Stimulated activated CD4-positive, alpha-beta T cell treated with anti-CD3 and anti-CD28 coated beads, Interleukin-12 subunit alpha, Interleukin-12 subunit beta, amount 100 ng/mL, for 48 hours (primary cell): ENCODE measurements at regions not wholly inside any gene's neighbourhood (a gene's known extent, or its start where the extent isn't known, plus 50 kb on each side); places are given as distances from the start of the nearest gene placed in this dataset.

Experiments
- DNase-seq, 3 donors: peaks; one replicate each; pipeline ENCODE4 v3.0.0-alpha.2; 2020; ENCODE audit warnings: low read depth in 2 of 3, low spot score in 1 of 3

DNA sequence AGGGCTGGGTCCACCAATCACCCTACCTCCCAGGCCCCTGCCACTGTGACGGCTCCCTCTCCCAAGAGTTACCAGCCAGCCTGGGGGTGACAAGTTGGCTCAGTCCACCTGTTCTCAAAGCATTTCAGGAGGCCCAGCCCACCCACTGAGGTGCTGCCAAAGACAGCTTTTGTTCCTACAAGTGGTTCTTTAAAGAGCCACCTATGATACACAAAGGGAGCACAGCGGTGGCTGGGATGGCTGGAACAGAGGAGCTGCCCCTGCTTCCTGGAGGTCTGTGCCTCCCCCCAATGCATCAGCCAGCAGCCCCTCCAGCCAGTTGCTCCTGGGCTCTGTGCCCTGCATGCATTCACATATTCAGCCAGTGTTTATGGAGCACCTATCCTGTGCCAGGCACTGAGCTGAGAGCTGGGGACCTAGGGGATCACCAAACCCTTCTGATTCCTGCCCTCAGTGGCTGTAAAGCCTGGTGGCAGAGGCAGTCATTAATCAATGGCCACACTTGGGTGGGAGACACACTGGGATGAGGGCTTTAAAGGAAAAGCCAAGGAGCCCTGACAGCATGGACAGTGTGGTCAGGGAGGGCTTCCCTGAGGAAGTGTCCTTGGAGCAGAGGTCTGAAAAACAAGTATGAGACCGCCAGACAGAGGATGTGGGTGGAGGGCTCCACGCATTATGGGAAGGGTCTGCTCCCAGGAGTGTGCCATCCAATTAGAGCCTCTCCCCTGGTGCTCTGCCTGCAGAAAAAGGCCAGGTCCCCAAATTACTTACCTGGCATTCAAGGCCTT, 107.1 kb upstream of the LINGO1 start:
- DNase-seq, result no peak

DNA sequence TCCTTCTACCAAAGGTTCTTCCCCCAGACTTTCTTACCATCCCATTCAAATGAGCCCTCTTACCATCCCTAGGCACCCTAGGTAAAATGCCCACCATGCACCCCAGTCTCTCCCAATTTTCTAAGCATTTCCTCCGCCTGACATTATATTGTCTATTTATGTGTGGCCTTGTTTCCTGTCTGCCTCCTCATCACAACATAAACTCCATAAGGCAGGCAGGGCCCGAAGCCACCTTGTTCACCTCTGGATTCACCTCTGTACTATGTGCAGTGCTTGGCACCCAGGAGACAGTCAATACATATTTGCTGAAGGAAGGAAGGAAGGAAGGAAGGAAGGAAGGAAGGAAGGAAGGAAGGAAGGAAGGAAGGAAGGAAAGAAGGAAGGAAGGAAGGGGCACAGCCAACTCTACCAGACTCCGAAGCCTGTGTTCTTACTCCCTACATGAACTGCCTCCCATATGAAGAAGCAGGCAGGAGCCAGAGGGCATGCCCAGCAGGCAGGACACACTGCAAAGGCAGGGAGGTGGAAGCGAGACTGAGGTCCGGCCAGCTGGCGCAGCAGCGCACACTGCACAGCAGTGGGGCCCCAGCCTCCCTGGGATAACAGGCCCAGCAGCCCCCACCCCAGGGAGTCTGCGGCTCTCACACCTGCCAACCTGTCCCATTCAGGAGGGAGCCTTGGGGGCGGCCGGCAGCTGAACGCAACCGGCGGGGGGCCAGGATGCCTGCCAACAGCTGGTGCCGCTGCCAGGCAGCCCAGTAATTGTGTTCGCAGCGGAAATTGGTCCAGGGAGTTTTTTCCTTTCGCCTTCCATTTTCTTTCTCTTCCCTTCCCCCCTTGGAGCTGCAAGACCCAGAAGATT, 106.0 kb upstream of the LINGO1 start:
- DNase-seq, result no peak

DNA sequence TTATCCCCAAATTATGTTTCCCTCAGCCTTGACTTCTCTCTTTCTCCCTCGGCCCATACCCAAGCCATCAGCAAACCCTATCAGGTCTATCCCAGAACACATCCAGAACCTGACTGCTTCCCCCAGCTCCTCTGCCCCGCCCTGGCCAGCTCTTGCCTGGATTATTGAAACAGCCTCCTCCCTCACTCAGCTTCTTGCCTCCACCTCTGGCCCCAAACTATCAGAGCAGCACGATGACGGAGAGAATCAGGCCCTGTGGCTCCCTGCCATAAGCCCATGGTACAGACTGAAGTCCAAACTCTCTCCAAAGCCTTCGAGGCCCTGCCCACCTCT, 105.3 kb upstream of the LINGO1 start:
- no peak for DNase-seq

DNA sequence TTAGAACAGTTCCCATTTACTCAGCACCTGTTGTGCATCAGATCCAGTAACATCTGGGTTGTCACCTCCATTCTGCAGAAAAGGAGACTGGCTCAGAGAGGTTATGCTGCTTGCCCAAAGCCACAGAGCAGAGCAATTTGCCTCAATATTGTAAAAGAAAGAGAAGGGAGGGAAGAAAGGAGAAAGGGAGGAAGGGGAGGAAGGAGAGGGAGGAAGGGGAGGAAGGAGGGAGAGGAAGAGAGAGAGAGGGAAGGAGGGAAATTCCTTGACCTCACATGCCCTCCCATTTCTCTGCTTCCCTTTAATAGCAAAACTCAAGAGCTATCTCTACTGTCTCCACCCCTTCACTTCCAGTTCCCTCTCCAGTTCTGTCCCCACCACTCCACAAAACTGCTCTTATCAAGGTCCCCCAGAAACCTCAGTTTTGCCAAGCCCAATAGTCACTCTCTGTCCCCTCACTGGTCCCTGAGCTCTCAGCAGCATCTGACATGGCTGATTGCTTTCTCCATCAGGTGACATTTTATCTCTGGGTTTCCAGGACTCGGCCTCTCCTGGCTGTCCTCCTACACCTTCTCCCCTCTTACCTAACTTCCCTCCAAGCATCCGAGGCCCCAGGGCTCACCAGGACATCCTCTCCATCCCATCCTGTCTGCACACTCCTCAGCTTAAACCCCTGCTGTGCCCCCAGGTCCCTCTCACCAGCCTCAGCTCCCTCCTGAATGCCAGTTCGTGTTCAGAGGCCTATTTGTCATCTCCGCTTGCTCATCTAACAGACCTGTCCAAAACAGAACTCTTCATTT, 104.7 kb upstream of the LINGO1 start:
- no peak for DNase-seq

DNA sequence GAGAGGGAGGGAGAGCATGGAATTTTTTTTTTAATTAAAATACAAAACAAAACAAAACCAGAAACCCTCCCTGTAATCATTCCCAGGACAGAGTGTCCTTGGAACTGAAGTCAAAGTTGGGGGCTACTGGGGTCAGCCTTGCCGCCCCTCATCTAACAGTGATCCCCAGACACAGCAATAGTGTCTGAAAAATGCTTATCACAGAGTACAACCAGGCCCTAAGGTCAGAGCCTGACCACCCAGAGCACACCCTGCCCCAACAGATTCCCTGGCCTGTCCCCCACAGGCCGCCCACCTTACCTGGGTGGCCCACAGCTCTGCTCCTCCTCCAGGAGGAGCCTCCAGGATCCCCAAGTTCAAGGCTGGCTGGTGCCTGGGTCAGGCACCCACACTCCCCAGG, 101.6 kb upstream of the LINGO1 start:
- no peak for DNase-seq

DNA sequence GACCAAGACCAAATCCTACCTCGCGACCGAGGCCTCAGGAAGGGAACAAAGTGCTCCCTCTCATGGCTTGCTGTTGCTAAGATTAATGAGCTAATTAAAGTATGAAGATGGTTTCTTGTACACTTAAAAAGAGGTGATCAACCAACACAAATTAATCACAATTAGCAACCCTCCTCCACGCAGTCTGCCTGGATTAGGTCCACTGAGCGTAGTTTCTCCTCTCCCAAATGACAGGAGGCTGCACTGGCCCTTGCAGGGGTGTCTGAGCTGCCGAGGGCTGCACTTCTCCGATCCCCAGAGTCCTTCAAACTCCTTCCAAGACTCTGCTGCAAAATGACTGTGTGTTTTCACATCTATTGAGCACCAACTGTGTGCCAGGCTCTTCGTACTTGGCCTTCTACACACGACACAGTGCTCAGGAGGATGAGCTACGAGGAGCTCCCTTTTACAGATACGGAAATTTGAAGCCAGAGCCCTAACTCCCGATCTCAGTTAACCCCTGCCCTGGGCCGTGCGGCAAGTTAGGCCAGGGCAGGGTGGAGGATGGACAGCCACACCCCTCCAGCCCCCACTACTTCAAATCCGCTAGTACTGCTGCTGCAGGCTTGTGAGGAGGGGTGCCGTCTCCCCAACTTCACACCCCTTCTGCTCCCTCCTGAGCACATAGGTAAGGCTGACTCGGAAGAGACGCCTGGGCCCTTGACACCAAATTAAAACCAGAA, 101.0 kb upstream of the LINGO1 start:
- DNase-seq, result no peak

DNA sequence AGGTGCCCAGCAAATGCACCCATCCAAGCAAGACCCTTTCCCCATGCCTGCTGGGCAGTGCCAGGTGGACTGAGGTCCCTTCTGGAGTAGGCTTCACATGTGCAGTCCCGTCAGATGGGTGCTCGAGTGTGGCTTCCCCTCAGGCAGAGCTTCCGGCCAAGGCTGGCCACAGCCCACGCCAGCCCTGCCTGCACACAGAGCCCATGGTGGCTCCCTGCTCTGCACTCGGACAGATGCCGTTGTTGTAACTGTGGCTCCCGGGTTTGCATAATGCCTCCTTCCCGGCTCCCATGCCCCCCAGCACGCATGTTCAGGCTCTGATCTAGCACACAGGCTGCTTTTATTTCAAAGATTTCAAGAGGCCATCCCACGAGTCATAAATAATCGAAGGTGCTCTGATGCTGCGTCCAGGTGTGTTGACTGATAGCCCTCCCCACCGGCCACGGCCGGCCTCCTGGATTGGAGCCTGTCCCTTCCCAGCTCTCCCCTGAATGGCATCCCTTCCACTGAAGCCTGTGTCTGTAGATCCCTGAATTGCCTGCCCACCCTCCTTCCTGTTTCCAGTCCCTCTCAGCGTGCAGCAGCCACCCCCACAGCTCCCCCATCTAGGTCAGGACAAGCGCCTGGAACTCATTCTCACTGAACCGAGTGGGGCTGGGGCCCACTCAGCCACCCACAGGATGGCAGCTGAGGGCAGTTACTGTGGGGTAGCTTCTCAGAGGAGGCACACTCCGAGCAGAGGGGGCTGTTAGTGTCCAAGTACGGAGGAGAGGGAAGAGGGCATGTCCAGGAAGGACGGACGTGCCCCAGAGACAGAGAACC, 100.0 kb upstream of the LINGO1 start:
- no peak for DNase-seq

DNA sequence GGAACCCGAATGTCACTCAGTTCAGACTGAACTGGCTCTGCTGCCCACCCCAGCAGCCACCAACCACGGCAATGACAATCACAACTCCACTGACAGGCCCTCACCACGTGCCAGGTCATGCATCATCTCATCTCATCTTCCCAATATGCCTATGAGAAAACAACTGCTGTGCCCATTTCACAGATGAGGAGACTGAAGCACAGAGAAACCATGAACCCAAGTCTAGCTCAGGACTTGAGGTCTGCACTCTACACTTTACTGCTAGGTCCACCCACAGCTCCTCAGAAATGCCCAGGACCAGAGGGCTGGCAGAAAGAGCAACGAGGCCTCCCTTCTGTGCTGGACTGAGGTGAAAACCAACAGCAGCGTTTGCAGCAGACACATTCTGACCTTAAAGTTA, 99.2 kb upstream of the LINGO1 start:
- DNase-seq, result no peak

DNA sequence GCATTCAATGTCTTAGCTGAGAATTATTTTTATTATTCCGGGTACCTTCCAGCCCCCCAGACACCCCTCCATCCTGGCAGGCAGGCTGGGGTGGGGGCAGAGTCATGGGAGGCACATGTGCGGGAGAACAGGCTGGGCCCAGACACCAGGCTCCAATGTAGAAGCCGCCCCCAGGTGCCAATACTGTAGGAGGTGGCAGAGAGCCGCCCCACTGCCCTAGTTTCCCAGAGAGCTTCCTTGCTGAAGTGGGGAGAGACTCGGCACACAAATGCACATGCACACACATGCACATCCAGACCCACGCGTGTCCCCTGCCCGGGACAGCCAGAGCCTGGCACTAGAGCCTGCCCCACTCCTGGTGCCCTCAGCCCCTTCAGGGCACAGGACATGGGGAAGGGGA, 98.4 kb upstream of the LINGO1 start:
- no peak for DNase-seq

DNA sequence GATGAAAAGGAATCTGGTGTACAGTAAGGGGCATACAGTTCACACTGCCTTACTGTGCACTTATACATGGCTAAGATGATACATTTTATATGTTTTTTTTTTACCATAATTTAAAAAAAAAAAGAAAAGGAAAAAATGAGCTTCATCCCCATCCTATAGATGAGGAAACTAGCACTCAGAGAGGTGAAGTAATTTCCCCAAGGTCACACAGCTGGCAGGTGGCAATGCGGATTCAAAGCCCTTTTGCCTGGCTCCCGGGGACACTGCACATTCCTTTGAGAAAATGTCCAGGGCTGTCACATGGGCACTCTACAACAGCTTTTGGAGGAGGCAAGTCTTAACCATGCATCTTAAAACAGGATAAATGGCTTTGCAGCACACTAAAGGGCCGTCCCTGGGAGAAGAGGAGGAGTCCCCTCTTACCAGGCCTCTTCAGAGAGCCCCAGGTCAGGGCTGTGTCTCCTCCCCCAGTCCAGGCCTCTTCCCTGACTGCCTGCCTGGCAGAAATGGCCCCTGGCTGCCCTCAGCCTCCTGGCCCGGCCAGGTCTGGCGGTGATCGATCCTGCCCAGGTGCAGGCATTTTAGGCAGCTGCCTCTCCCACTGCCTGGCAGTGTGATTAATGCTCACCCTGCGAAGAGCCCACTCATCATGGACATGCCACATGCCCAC, 95.1 kb upstream of the LINGO1 start:
- no peak for DNase-seq

DNA sequence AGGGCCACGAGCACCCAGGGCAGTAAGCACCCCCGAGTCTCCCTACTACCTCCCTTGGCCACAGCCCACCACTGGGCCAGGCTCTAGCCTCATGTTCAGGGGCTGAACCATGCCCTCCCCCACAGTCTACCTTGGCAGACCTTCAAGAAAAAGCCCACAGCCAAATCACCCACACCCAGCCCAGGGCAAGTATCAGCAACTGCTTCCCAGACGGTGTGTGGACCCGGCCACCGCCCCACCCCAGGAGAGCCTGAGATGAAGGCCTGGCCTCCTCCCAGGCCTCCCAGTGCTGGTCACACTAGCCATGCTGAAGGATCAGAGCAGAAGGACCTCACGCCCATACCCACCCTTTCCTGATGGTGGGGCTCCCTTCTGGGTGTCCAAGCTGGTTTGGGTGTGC, 92.0 kb upstream of the LINGO1 start:
- DNase-seq, result no peak

DNA sequence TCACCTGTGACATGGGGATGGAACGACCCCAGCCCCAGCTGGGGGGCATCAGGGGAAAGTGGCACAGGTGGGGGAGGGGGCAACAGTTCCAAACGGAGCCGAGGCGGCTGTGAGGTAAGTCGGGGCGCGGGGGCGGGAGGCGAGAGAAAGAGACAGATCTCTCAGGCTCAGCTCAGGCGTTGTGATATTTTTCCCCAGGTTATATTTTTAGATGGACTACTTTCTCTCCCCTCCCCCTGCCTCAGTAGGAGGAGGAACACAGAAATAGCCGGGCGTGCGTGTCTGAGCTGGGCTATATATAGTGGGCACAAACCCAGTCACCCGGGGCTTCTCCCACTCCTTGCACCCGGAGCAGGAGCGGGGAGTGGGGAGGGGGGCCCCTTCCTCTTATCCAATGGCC, 91.0 kb upstream of the LINGO1 start:
- no peak for DNase-seq

DNA sequence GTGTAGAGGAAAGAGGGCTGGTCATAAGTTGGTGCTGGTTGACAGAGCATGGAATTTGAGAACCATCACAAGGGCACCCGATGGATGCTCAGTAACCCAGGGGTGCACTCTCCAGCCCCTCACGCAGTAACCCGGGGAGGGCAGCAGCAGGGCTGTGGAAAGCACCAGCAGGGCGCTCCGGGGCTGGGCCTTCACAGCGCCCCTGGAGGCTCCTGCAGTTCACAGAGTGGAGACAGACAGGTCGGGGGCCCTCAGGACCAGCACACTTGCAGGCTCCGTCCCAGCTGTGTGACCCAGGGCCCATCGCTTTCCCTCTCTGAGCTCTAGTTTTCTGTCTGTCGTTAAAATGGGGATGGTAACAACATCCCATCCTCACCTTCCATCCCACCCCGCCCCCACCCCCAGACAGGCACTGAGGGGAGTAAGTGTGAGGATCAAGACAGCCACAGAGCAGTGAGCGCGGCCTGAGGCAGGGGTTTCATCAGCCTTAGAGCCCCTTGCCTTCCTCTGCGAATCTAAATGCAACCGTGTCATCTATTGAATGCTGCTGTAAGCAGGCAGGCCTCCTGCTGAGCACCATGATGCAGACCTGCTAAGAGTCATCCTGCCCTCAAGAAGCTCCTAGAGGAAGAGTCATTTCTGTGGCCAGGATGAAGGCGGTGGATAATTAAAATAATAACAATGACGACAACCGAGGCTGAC, 90.2 kb upstream of the LINGO1 start:
- DNase-seq, result no peak

DNA sequence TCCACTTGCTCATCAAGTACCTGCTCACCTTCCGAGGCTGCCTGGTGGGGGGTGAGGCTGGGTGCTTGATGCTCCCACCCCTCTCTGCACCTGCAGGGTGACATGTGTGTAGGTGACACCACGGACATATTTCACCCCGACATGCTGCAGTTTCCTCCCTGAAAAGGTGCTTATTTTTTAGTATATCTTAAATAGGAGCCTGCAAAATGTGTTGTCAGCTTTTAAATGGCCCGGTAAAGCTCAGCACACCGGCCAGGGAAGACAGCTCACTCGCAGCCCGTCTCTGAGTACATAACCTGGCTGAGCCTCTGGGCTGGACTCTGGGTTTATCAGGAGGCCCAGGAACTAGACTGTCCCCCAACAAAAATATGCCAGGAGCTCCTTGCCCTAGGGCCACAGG, 89.3 kb upstream of the LINGO1 start:
- DNase-seq, result no peak

DNA sequence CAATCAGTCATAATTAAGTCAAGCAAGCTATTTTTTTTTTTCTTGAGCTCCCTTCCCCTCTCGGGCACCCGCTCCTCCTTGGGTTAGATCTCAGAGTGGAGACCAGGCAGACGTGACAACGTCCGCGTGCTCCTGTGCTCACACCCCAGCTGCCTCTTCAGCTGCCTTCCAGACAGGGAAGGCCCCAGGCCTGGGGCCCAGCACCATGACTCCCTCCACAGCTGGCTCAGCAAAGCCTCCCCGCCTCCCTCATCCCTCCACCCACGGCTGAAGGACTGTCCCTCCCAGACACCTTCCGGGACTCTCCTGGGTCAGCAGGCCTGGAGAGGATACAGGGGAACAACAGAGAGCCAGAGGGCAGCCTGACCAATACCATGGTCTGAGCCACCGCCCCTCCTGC, 87.9 kb upstream of the LINGO1 start:
- DNase-seq, result no peak

DNA sequence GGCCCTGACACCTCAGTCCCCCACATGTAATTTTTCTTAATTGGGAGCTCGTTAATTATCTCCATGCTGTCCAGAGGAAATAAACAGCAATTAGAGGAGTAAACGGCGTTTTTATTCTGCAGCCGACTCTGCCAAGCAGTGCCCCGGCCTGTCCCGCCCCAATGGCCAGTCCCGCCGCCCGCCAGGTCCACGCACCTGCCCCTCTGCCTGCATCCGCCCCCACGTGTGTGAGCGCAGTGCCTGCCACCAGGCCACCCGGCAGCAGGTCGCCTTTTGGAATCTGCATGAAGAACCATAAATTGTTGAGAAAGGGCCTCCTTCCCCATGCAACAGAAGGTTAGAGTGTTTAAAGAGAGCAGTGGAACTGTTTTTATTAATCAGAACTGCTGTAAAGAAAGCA, 87.5 kb upstream of the LINGO1 start:
- no peak for DNase-seq

DNA sequence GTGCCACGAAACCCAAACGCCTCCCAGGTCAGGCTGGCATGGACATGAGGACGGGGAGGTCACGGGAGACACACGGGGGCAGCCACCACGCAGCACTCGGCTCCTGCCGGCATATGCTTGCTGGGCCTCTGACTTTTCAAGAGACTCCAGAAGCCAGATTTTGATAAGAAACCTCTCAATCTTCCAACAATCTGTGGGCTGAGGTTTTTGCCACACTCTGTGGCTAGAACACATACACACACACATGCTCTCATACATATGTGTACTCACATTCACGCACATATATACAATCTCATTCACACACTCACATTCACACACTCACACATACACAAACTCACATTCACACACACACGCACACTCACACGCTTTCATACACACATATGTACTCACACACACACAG, 86.7 kb upstream of the LINGO1 start:
- no peak for DNase-seq

DNA sequence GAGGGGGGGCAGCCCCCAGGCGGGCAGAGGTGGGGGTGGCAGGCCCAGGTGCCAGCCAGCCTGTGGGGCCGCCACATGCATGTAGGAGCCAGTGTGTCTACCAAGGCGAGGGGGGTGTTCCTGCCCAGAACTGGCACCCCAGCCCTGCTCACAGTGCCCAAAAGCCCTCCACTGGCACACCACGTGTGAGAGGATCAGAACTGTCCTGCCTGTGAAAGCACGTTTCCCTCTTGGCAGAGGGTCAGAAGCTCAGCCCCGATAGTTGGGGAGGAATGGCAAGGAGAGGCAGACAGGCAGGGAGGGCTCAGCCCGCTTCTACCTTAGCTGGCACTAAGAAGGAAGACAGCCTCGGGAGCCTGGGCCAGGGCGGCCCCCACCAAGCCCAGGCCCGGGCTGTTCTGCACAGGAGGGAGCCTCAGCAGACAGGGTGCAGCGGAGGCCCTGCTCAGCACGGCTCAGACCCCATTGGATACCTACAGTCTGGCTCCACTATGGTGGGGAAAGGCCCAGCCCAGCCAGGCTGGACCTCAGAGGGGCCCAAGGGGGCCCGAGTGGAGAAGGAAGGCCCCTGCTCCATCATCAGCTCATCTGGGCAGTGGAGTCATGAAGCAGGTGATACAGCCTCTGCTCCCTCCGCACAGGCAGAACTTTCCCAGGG, 84.8 kb upstream of the LINGO1 start:
- DNase-seq, result no peak
